Colonic mucosa (tissue), 4 donors: ENCODE measurements at regions not wholly inside any gene's neighbourhood (a gene's known extent, or its start where the extent isn't known, plus 50 kb on each side); places are given as distances from the start of the nearest gene placed in this dataset.

Source experiments
- DNase-seq: peaks from one replicate; pipeline ENCODE4 v3.0.0-alpha.2; 2020
- H3K27ac ChIP-seq: fragments of 200-600 bp; one replicate; pipeline ENCODE4 v1.8.0; 2021
- H3K27me3 ChIP-seq: fragments of 200-600 bp; one replicate; pipeline ENCODE4 v1.8.0; 2021
- H3K36me3 ChIP-seq: fragments of 200-600 bp; one replicate; pipeline ENCODE4 v1.8.0; 2021
- H3K4me1 ChIP-seq: fragments of 200-600 bp; one replicate; pipeline ENCODE4 v1.8.0; 2021; ENCODE audit warnings: mild to moderate bottlenecking
- H3K4me3 ChIP-seq: fragments of 200-600 bp; one replicate; pipeline ENCODE4 v1.8.0; 2021
- H3K9ac ChIP-seq, 2 donors: one replicate each; pipeline ENCODE4 v1.7.0; 2013; ENCODE audit warnings: control low read depth in 2 of 2, low read depth in 2 of 2, low read length in 2 of 2
- H3K9me3 ChIP-seq: fragments of 200-600 bp; one replicate; pipeline ENCODE4 v1.8.0; 2021
- intact Hi-C: fragments of 100-400 bp; cut with DNase I; formaldehyde crosslinking; loops from one replicate; pipeline ENCODE4 v1.14.1; 2022
- TF ChIP-seq, protein P1 (sequence below): fragments of 200-600 bp; IDR thresholded peaks from one replicate; pipeline ENCODE4 v1.8.0; 2022; ENCODE audit warnings: antibody characterized with exemption, mild to moderate bottlenecking
- donor health status: healthy.
- donor health status: DM: no; HTN: no; CAD: no.
- donor health status: DM: no; HTN: no; CAD: no.

DNA sequence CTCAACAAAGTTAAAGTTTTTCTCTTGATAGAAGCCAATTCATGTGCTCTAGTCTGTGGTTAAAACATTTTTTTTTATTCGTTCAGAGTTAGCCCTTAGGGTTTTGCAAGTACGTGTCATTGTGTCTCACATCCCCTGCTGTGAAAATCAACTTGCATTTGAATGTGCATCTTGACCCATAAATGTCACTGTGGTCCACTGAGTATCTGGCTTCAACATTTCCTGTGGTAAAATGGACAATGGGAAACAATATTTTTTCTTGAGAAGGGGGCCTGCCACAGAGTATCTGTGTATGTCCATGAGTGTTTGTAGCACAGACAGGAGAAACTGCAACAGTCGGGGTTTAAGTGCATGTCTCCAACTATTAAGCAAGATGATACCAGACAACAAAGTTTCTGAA, 554.8 kb upstream of the TENM3 start:
- TF ChIP-seq, protein P1, sequence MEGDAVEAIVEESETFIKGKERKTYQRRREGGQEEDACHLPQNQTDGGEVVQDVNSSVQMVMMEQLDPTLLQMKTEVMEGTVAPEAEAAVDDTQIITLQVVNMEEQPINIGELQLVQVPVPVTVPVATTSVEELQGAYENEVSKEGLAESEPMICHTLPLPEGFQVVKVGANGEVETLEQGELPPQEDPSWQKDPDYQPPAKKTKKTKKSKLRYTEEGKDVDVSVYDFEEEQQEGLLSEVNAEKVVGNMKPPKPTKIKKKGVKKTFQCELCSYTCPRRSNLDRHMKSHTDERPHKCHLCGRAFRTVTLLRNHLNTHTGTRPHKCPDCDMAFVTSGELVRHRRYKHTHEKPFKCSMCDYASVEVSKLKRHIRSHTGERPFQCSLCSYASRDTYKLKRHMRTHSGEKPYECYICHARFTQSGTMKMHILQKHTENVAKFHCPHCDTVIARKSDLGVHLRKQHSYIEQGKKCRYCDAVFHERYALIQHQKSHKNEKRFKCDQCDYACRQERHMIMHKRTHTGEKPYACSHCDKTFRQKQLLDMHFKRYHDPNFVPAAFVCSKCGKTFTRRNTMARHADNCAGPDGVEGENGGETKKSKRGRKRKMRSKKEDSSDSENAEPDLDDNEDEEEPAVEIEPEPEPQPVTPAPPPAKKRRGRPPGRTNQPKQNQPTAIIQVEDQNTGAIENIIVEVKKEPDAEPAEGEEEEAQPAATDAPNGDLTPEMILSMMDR, result no peak
- H3K36me3 ChIP-seq, result no peaks in the 10 kb centered on the region
- no peak overlapping the region for H3K27ac ChIP-seq
- no peaks in the 10 kb centered on the region for H3K4me1 ChIP-seq
- no peak overlapping the region for H3K9ac ChIP-seq
- intact Hi-C loops, result no loop called here
- no peaks in the 10 kb centered on the region for H3K27me3 ChIP-seq
- DNase-seq, result no peak
- H3K4me3 ChIP-seq, result no peak overlapping the region
- no peaks in the 10 kb centered on the region for H3K9me3 ChIP-seq

- H3K27ac ChIP-seq, result no peak overlapping the region
- no peaks in the 10 kb centered on the region for H3K9me3 ChIP-seq
- H3K4me1 ChIP-seq, result no peaks in the 10 kb centered on the region
- no peaks in the 10 kb centered on the region for H3K27me3 ChIP-seq
- intact Hi-C loops, result no loop called here
- no peaks in the 10 kb centered on the region for H3K36me3 ChIP-seq
- no peak overlapping the region for H3K4me3 ChIP-seq
- no peak overlapping the region for H3K9ac ChIP-seq
- TF ChIP-seq, protein P1, result no peak
- no peak for DNase-seq
Measured at GRCh38 chr4:181688872-181689271, 554.3 kb upstream of the TENM3 start.

DNA sequence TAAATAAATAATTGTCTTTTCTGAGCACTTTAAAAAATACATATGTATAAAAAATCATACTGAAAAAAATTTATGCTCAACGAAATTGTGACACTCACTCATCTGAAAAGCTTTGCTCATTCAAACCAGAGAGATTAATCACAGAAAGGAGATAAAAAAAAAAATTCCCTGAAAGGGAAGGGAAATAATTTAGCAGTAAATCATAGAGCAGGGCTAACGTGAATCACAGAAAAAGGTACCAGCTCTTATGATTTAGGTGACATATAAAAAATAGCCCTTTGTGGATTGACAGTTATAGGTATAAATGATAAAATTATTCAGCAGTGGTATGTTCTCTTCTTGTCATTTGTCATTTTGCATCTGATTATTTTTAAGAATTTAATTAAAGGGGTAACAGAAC, 552.7 kb upstream of the TENM3 start:
- Histone ChIP-seq H3K4me1 (no peaks in the 10 kb centered on the region), H3K9ac (no peak overlapping the region), H3K9me3 (no peaks in the 10 kb centered on the region), H3K27me3 (no peaks in the 10 kb centered on the region), H3K36me3 (no peaks in the 10 kb centered on the region), H3K27ac (no peak overlapping the region), H3K4me3 (no peak overlapping the region)
- no peak for DNase-seq
- TF ChIP-seq, protein P1, result no peak
- intact Hi-C loops, result no loop called here

DNA sequence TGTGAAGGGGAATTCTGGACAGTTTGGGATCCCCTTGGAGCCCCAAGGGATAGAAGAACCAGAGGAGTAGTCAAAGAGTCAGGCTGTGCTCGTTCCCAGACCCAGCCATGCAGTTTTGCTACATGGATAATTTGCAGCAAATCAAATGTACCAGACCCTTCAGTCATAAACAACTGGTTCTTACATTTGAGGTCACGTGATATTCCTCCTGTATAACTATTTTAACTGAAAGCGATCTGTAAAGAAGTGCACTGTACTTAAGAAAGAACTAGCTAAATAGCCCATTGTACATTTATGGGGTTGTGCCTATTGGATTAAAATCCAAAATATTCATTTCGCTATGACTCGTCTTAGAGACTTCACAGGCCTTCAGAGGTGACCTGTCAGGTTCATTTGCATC, 550.2 kb upstream of the TENM3 start:
- Histone ChIP-seq H3K27ac (no peak overlapping the region), H3K36me3 (no peaks in the 10 kb centered on the region), H3K4me3 (no peak overlapping the region), H3K27me3 (no peaks in the 10 kb centered on the region), H3K4me1 (no peaks in the 10 kb centered on the region), H3K9ac (no peak overlapping the region), H3K9me3 (no peaks in the 10 kb centered on the region)
- intact Hi-C loops, result no loop called here
- no peak for DNase-seq
- TF ChIP-seq, protein P1, result no peak

DNA sequence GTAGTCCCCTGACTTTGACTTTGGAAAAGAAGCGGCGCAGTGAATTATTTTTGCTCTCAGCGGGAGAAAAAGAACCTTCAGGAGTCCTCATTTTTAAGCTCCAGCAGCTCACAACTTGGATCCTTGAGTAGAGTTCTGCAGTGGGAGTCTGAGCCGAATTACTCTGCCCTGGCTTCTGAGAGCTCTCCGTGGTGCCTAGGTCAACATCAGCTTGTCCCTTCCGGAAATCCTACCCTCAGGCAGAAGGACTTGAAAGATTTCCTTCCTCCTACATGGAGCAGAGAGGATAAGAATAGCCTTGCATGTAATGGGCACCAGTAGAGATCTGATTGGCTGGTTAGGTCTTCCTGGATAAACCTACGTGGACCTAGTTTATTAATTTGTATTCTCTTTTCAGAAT, 549.7 kb upstream of the TENM3 start:
- TF ChIP-seq, protein P1, result no peak
- intact Hi-C loops, result no loop called here
- H3K4me1 ChIP-seq, result no peaks in the 10 kb centered on the region

GRCh38 chr4:181698221-181698620, 545.0 kb upstream of the TENM3 start:
- TF ChIP-seq, protein P1, result no peak

More for the DNA sequence above, 549.7 kb upstream of the TENM3 start:
- H3K27me3 ChIP-seq, result no peaks in the 10 kb centered on the region
- no peak overlapping the region for H3K9ac ChIP-seq
- no peaks in the 10 kb centered on the region for H3K36me3 ChIP-seq
- no peak overlapping the region for H3K27ac ChIP-seq
- H3K9me3 ChIP-seq, result no peaks in the 10 kb centered on the region
- DNase-seq, result no peak
- no peak overlapping the region for H3K4me3 ChIP-seq

More at GRCh38 chr4:181698221-181698620, 545.0 kb upstream of the TENM3 start:
- Histone ChIP-seq H3K36me3 (no peaks in the 10 kb centered on the region), H3K4me3 (no peak overlapping the region), H3K27ac (no peak overlapping the region), H3K9ac (no peak overlapping the region), H3K4me1 (no peaks in the 10 kb centered on the region), H3K27me3 (no peaks in the 10 kb centered on the region), H3K9me3 (no peaks in the 10 kb centered on the region)
- intact Hi-C loops, result no loop called here
- DNase-seq, result no peak
